Neuronal stem cell (in vitro differentiated cells): ENCODE measurements at regions not wholly inside any gene's neighbourhood (a gene's known extent, or its start where the extent isn't known, plus 50 kb on each side); places are given as distances from the start of the nearest gene placed in this dataset.

Experiments
- DNase-seq: peaks from one replicate; pipeline ENCODE4 v3.0.0-alpha.2; 2013; ENCODE audit warnings: low spot score
- H2AFZ ChIP-seq: one replicate; pipeline ENCODE4 v1.6.1; 2013; ENCODE audit warnings: mild to moderate bottlenecking, low read length, inconsistent platforms
- H2AK5ac ChIP-seq: 2 replicates; pipeline ENCODE4 v1.6.1; 2013; ENCODE audit warnings: low read depth, mild to moderate bottlenecking, inconsistent platforms, low read length, moderate library complexity, mixed read lengths
- H2BK120ac ChIP-seq: 2 replicates; pipeline ENCODE4 v1.6.1; 2013; ENCODE audit warnings: low read depth, mild to moderate bottlenecking, inconsistent platforms, low read length, moderate library complexity, mixed read lengths
- H2BK12ac ChIP-seq: one replicate; pipeline ENCODE4 v1.6.1; 2013; ENCODE audit warnings: low read length, inconsistent platforms
- H2BK15ac ChIP-seq: 2 replicates; pipeline ENCODE4 v1.6.1; 2013; ENCODE audit warnings: mild to moderate bottlenecking, low read length, inconsistent platforms, mixed read lengths
- H2BK5ac ChIP-seq: one replicate; pipeline ENCODE4 v1.6.1; 2013; ENCODE audit warnings: inconsistent platforms, mild to moderate bottlenecking, low read length, moderate library complexity
- H3K14ac ChIP-seq: one replicate; pipeline ENCODE4 v1.6.1; 2013; ENCODE audit warnings: low read length, inconsistent platforms
- H3K18ac ChIP-seq: 2 replicates; pipeline ENCODE4 v1.6.1; 2013; ENCODE audit warnings: low read length, inconsistent platforms
- H3K23ac ChIP-seq: 2 replicates; pipeline ENCODE4 v1.6.1; 2013; ENCODE audit warnings: low read depth, mild to moderate bottlenecking, mixed read lengths, low read length, inconsistent platforms; ENCODE audit not compliant: poor library complexity
- H3K27ac ChIP-seq: replicated peaks from 3 replicates; pipeline ENCODE4 v1.5.1; 2013; ENCODE audit warnings: low read length, inconsistent platforms
- H3K27me3 ChIP-seq, 3 experiments: 2 replicates each; pipeline ENCODE4 v1.6.1; 2013; ENCODE audit warnings: low read length in 3 of 3, mild to moderate bottlenecking in 2 of 3, inconsistent platforms in 1 of 3, low read depth in 1 of 3, mixed read lengths in 1 of 3, moderate library complexity in 1 of 3; ENCODE audit not compliant: control insufficient read depth in 3 of 3, insufficient read depth in 3 of 3
- H3K36me3 ChIP-seq, 2 donors: replicated peaks in 1 of 2; 2 replicates each; pipeline ENCODE4 v1.6.1; 2013; ENCODE audit warnings: low read length in 2 of 2; ENCODE audit not compliant: control insufficient read depth in 2 of 2, insufficient read depth in 2 of 2
- H3K4ac ChIP-seq: 2 replicates; pipeline ENCODE4 v1.6.1; 2013; ENCODE audit warnings: inconsistent platforms, mild to moderate bottlenecking, low read length, moderate library complexity
- H3K4me1 ChIP-seq, 2 donors: 1 replicate in 1 of 2; 2 replicates in 1 of 2; pipeline ENCODE4 v1.6.1; 2013; ENCODE audit warnings: low read length in 2 of 2, low read depth in 1 of 2; ENCODE audit not compliant: control insufficient read depth in 2 of 2, insufficient read depth in 1 of 2
- H3K4me2 ChIP-seq: one replicate; pipeline ENCODE4 v1.6.1; 2013; ENCODE audit warnings: mild to moderate bottlenecking, low read length, inconsistent platforms; ENCODE audit not compliant: insufficient read depth, poor library complexity, severe bottlenecking
- H3K4me3 ChIP-seq, 2 donors: 2 replicates each; pipeline ENCODE4 v1.5.1; 2013; ENCODE audit warnings: low read length in 2 of 2, mild to moderate bottlenecking in 2 of 2, inconsistent platforms in 1 of 2, moderate library complexity in 1 of 2
- H3K79me1 ChIP-seq: one replicate; pipeline ENCODE4 v1.6.1; 2013; ENCODE audit warnings: low read depth, mild to moderate bottlenecking, inconsistent platforms, low read length, moderate library complexity
- H3K9ac ChIP-seq: one replicate; pipeline ENCODE4 v1.6.1; 2013; ENCODE audit warnings: mild to moderate bottlenecking, low read depth, low read length, inconsistent platforms; ENCODE audit not compliant: poor library complexity
- H3K9me3 ChIP-seq, 2 donors: replicated peaks in 1 of 2; 2 replicates each; pipeline versions ENCODE3 to v1.6.1; 2013; ENCODE audit warnings: low read length in 2 of 2, mild to moderate bottlenecking in 2 of 2, inconsistent platforms in 1 of 2, low read depth in 1 of 2, mixed read lengths in 1 of 2, moderate library complexity in 1 of 2; ENCODE audit not compliant: control insufficient read depth in 2 of 2, insufficient read depth in 1 of 2
- H4K8ac ChIP-seq: one replicate; pipeline ENCODE4 v1.6.1; 2013; ENCODE audit warnings: low read depth, mild to moderate bottlenecking, inconsistent platforms, low read length, moderate library complexity
- H4K91ac ChIP-seq: one replicate; pipeline ENCODE4 v1.6.1; 2013; ENCODE audit warnings: low read length, low read depth, mild to moderate bottlenecking, inconsistent platforms; ENCODE audit not compliant: poor library complexity
- WGBS, 2 donors: extraction: QIAGEN DNeasy Blood & Tissue Kit; methylation state at CpG; one replicate each; pipeline ENCODE4 v1.1.7; 2013; ENCODE audit warnings: missing lambda C conversion rate in 2 of 2, mixed read lengths in 1 of 2; ENCODE audit not compliant: insufficient read length in 2 of 2, insufficient replicate concordance in 1 of 2; ENCODE audit errors: extremely low coverage in 2 of 2; 5-methylcytosine and 5-hydroxymethylcytosine counted together

DNA sequence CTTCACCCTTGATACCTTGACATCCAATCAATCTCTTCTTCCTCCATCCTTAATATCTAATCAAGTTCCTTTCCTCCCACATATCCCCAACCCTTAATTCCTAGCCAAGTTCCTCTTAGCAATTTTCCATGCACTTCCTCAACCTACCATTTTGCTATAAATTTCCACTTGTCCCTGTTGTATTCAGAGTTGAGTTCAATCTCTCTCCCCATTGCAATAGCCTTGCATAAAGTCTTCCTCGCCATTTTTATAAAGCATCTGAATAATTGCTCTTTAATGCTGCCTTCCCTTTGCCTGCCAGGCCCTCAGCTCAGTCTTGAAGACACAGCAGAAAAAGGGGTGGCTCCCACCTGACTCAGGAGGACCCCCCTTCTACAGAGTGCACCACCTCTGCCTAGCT lies 390.3 kb downstream of the HHIPL2 start:
- no CpG with 5 or more reads among the region's 1 CpG for WGBS, 2 donors
- DNase-seq = no peak
- no peak overlapping the region for H2AFZ ChIP-seq

DNA sequence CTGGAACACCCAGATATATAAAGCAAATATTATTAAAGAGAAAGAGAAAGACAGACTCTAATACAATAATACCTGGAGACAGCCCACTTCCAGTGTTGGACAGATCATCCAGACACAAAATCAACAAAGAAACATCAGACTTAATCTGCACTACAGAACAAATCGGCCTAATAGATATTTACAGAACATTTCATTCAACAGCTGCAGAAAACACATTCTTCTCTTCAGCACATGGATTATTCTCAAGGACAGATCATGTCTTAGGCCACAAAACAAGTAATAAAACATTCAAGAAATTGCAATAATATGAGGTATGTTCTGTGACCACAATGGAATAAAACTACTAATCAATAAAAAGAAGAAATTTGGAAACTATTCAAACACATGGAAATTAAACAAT lies 398.3 kb upstream of the DUSP10 start:
- no peak overlapping the region for H2BK15ac ChIP-seq

More for the DNA sequence above, 390.3 kb downstream of the HHIPL2 start:
- no peak overlapping the region for H3K4me2 ChIP-seq
- no peak overlapping the region for H3K4ac ChIP-seq
- H3K27me3 ChIP-seq = no peaks in the 10 kb centered on the region
- H3K4me1 ChIP-seq = no peaks in the 10 kb centered on the region
- no peak overlapping the region for H3K18ac ChIP-seq
- no peak overlapping the region for H2AK5ac ChIP-seq
- H3K9ac ChIP-seq = no peak overlapping the region
- H3K27ac ChIP-seq = no peak overlapping the region
- no peak overlapping the region for H2BK12ac ChIP-seq
- no peak overlapping the region for H3K4me3 ChIP-seq
- no peak overlapping the region for H4K91ac ChIP-seq
- no peak overlapping the region for H4K8ac ChIP-seq
- no peak overlapping the region for H2BK15ac ChIP-seq
- no peak overlapping the region for H3K14ac ChIP-seq
- H3K9me3 ChIP-seq = no peaks in the 10 kb centered on the region
- no peaks in the 10 kb centered on the region for H3K79me1 ChIP-seq
- H3K36me3 ChIP-seq = no peaks in the 10 kb centered on the region
- no peak overlapping the region for H2BK120ac ChIP-seq
- no peak overlapping the region for H2BK5ac ChIP-seq
- H3K23ac ChIP-seq = no peak overlapping the region

DNA sequence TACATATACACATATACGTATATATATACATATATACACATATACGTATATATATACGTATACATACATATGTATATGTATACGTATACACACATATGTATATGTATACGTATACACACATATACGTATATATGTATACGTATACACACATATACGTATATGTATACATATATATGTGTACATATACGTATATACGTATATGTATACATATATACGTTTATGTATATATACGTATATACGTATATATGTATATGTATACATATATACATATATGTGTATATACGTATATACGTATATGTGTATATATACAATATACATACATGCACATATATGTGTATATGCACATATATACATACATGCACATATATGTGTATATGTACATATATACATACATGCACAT lies 396.2 kb upstream of the DUSP10 start:
- no peak overlapping the region for H2BK15ac ChIP-seq
- H3K27ac ChIP-seq = no peak overlapping the region
- H2BK12ac ChIP-seq = no peak overlapping the region
- H3K18ac ChIP-seq = no peak overlapping the region
- no peaks in the 10 kb centered on the region for H3K27me3 ChIP-seq
- no peak overlapping the region for H4K91ac ChIP-seq
- no peak overlapping the region for H2BK5ac ChIP-seq
- no peak overlapping the region for H2AFZ ChIP-seq
- H3K4me3 ChIP-seq = no peak overlapping the region
- H3K79me1 ChIP-seq = no peaks in the 10 kb centered on the region
- no peak overlapping the region for H2BK120ac ChIP-seq
- H3K9me3 ChIP-seq = no peaks in the 10 kb centered on the region
- no peaks in the 10 kb centered on the region for H3K36me3 ChIP-seq
- no peak overlapping the region for H2AK5ac ChIP-seq
- 100% methylated on average over 3 of the region's 15 CpGs; no CpG with 5 or more reads in 1 of the 2 donors for WGBS, 2 donors
- DNase-seq = no peak
- no peak overlapping the region for H3K9ac ChIP-seq
- H3K14ac ChIP-seq = no peak overlapping the region
- no peaks in the 10 kb centered on the region for H3K4me1 ChIP-seq
- no peak overlapping the region for H4K8ac ChIP-seq
- no peak overlapping the region for H3K4me2 ChIP-seq
- H3K4ac ChIP-seq = no peak overlapping the region
- H3K23ac ChIP-seq = no peak overlapping the region

More for the DNA sequence above, 398.3 kb upstream of the DUSP10 start:
- H4K91ac ChIP-seq = no peak overlapping the region
- no peak overlapping the region for H2AFZ ChIP-seq
- DNase-seq = no peak
- H3K4me1 ChIP-seq = no peaks in the 10 kb centered on the region
- no peak overlapping the region for H2BK5ac ChIP-seq
- H3K27ac ChIP-seq = no peak overlapping the region
- H3K9ac ChIP-seq = no peak overlapping the region
- H3K27me3 ChIP-seq = no peaks in the 10 kb centered on the region
- no CpG with 5 or more reads among the region's 1 CpG for WGBS, 2 donors
- H2BK12ac ChIP-seq = no peak overlapping the region
- no peak overlapping the region for H3K4me3 ChIP-seq
- H3K14ac ChIP-seq = no peak overlapping the region
- no peak overlapping the region for H2BK120ac ChIP-seq
- no peaks in the 10 kb centered on the region for H3K9me3 ChIP-seq
- no peaks in the 10 kb centered on the region for H3K36me3 ChIP-seq
- no peak overlapping the region for H4K8ac ChIP-seq
- H3K23ac ChIP-seq = no peak overlapping the region
- H3K18ac ChIP-seq = no peak overlapping the region
- H3K4me2 ChIP-seq = no peak overlapping the region
- no peak overlapping the region for H3K4ac ChIP-seq
- H2AK5ac ChIP-seq = no peak overlapping the region
- H3K79me1 ChIP-seq = no peaks in the 10 kb centered on the region

DNA sequence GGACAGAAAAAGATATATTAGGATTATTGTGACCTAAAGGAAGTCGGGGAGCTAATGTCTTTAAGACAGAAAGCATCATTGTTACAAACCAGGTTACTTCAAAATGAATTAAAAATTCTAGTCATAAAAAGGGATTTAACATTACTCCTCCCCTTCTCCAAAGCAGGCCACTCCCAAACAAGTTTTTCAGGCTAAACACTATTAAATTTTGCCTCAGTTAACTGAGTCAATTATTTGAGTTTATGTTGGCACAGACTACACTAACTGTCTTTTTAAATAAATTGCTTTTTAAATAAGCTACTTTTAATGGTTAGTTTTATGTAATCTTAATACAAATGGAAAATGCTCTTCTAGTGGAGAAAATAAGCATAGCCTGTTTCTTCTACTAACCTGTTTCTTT lies 395.0 kb upstream of the DUSP10 start:
- H2BK5ac ChIP-seq = no peak overlapping the region
- H3K9ac ChIP-seq = no peak overlapping the region
- no peak overlapping the region for H2BK15ac ChIP-seq
- no peak overlapping the region for H3K18ac ChIP-seq
- WGBS, 2 donors = no CpG with 5 or more reads among the region's 1 CpG
- no peaks in the 10 kb centered on the region for H3K79me1 ChIP-seq
- H3K27me3 ChIP-seq = no peaks in the 10 kb centered on the region
- H2BK12ac ChIP-seq = no peak overlapping the region
- H2AFZ ChIP-seq = no peak overlapping the region
- H4K8ac ChIP-seq = no peak overlapping the region
- no peak overlapping the region for H4K91ac ChIP-seq
- DNase-seq = no peak
- H3K4me2 ChIP-seq = no peak overlapping the region
- H3K36me3 ChIP-seq = no peaks in the 10 kb centered on the region
- H3K4me1 ChIP-seq = no peaks in the 10 kb centered on the region
- H3K14ac ChIP-seq = no peak overlapping the region
- H3K27ac ChIP-seq = no peak overlapping the region
- no peak overlapping the region for H3K23ac ChIP-seq
- no peak overlapping the region for H3K4ac ChIP-seq
- no peak overlapping the region for H2BK120ac ChIP-seq
- H2AK5ac ChIP-seq = no peak overlapping the region
- no peaks in the 10 kb centered on the region for H3K9me3 ChIP-seq
- H3K4me3 ChIP-seq = no peak overlapping the region
